H1 (cell line): ENCODE measurements at regions not wholly inside any gene's neighbourhood (a gene's known extent, or its start where the extent isn't known, plus 50 kb on each side); places are given as distances from the start of the nearest gene placed in this dataset.

Source experiments
- USF2 ChIP-seq: IDR thresholded peaks from 2 replicates; pipeline ENCODE4 v1.6.1; 2011; ENCODE audit warnings: low read length, improper control_type of control experiment

DNA sequence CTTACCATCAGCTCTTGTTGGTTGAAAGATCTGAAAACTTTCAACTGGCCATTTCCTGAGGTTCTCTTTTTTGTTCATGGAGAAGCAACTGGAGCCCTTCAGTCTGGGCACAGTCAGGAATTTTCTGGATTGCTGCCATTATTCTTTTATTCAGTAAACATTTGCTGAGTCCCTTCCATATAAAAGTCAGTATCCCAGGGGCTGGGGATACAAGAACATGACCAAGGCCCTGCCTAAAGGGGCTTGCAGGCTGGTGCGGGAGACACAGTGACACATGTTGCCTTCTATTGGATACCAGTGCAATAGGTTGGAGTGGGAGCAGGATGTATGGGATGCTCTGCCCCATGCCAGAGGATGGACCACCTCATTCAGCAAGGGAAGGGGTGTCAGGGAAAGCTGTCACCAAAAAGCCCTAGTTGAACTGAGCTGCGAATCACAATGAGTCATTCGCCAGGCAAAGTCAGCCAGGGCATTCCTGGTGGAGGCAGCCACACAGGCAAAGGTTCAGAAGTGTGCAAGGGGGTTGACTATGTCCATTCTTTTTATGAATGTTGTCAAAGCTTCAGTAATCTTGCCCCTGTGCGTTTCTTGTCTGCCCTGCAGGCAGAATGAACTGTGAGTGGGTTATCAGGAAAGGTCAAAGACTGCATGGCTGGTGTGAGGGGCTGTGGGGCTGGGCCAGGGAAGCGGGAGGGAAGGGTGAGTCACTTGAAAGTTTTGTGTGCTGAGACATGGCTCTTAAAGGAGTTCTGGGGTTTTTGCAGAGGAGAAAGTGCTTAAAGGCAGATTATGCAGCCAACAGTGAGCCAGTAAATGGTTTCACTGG is 395.9 kb downstream of the KCNRG start (continued):
- TF ChIP-seq USF2: no peak
